SKM-1 (cell line): ENCODE measurements at regions not wholly inside any gene's neighbourhood (a gene's known extent, or its start where the extent isn't known, plus 50 kb on each side); places are given as distances from the start of the nearest gene placed in this dataset.
"Not testable (repeated sequence)": the region's sequence is repeated elsewhere in the genome, so short reads cannot be mapped to it uniquely, and the experiment has no call there.

Source experiments
- DNase-seq: peaks from one replicate; lab custom pipeline; 2025; ENCODE audit not compliant: unreplicated experiment; lab: John Stamatoyannopoulos, UW

GRCh38 chr9:82115900-82116299 is 127.3 kb downstream of the SPATA31D1 start:
- no peak for DNase-seq

DNA sequence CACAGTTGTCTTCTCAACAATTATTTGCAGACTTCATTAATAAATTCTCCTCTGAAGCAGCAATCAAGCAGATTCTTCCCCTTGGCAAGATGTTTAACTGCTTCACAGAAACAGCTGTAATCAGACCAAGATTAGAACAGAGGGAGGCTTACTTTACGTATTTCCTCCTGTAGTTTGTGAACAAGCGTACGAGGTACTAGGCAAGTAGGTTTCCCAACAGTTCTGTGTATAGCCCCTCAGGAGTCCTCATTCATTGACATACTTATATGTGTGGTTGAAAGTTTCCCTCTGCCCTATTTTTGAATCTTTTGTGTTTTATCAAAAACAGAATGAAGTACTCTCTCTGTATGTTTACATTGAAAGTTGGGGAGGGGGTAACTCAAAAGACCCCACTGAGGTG is 128.0 kb downstream of the SPATA31D1 start:
- DNase-seq = no peak

GRCh38 chr9:82117026-82117811 is 128.6 kb downstream of the SPATA31D1 start:
- DNase-seq = no peak

DNA sequence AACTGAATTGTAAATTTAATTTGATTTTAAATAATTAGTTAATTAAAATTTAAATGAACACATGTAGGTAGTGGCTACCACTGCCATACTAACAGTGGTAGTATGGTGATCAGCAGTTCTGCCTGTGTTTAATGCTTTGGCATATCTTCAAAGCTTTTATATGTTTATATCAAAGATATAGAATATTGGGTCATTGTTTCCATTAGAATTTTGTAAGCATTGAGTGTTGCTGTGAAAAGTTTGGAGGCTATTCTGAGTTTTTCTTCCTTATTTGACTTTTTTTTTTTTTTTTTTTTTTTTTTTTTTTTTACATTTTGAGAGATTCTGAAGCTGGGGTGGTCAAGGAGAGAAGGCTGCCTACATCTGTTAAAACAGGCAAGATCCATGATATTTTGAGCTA is 134.2 kb downstream of the SPATA31D1 start:
- DNase-seq = no peak

GRCh38 chr9:82124090-82124489 is 135.5 kb downstream of the SPATA31D1 start:
- DNase-seq = no peak

DNA sequence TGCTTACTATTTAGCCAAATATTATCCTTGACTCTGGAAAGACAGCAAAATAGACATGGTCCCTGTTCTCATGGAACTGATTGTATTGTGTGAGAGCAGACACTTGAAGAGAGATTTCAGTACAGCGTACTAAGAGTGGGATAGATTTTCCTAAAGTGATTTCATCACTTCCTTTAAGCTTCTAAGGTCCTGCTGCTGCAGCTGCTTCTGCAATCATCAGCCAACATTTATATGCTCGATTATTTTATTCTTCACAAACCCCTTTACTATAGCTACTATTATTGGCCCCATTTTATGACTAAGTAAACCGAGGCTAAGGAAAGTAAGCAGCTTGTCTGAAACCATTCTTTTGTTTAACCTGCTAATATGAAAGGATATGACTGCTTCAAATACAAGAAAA is 137.7 kb downstream of the SPATA31D1 start:
- no peak for DNase-seq

GRCh38 chr9:82127465-82127864 is 138.9 kb downstream of the SPATA31D1 start:
- no peak for DNase-seq

DNA sequence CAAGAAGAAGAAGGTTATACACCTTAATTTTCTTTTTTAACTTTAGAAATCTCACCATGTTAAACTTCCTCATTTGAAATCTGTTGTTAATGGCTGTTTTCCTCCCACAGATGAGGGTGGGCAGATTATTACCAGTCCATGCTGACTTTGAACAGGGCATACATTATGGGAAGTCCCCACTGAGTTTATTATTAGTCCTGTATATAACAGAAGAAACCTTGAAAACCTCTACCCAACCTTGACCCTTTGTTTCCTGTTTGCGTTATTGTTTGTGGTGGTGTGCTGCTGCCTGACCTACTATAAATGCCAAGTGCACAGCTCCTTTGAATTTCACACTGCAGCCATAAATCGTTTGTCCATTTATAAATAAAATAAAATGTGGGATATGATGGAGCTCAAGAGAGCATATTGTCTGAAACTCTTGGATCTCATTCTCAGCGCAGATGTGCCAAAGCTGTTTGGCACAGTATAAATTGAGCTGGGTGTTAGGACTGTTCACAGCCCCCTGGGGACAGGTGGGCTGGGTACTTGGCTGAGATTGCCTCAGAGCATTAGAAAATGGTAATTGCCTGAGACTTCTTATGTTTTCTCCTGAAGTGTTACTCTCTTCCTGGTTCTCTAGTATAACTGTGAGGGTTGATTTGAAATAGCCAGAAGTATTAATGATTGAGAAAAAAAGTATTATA is 139.6 kb downstream of the SPATA31D1 start:
- DNase-seq = no peak

DNA sequence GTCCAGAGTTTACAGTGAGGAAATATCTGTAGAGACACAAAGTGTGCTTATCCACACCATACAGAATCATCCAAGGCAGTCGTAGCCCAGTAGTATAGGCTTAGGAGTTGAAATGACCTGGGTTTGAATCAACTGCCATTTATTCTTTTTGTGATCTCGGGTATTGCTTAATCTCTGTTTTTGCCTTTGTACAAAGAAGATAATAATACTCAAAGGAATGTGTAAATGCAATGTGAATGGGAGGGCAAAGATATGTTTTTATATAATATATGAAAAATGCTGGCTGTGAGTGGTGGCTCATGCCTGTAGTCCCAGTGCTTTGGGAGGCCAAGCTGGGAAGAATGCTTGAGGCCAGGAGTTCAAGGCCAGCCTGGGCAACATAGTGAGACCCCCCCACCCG is 141.1 kb downstream of the SPATA31D1 start:
- DNase-seq = no peak

- no peak for DNase-seq
These were observed 141.9 kb downstream of the SPATA31D1 start for GRCh38 chr9:82130331-82131042.

DNA sequence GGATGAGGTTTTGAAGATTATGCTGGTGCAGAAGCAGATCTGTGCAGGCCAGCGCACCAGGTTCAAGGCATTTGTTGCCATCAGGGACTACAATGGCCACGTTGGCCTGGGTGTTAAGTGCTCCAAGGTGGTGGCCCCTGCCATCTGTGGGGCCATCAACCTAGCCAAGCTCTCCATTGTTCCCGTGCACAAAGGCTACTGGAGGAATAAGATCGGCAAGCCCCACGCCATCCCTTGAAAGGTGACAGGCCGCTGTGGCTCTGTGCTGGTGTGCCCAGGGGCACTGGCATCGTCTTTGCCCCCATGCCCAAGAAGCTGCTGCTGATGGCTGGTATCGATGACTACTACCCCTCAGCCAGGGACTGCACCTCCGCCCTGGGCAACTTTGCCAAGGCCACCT is 142.5 kb downstream of the SPATA31D1 start:
- no peak for DNase-seq

- DNase-seq = no peak
These were observed 143.5 kb downstream of the SPATA31D1 start for GRCh38 chr9:82132024-82132423.

- no peak for DNase-seq
These were observed 145.4 kb downstream of the SPATA31D1 start for GRCh38 chr9:82134010-82134409.

- no peak for DNase-seq
These were observed 146.5 kb downstream of the SPATA31D1 start for GRCh38 chr9:82135106-82135505.

DNA sequence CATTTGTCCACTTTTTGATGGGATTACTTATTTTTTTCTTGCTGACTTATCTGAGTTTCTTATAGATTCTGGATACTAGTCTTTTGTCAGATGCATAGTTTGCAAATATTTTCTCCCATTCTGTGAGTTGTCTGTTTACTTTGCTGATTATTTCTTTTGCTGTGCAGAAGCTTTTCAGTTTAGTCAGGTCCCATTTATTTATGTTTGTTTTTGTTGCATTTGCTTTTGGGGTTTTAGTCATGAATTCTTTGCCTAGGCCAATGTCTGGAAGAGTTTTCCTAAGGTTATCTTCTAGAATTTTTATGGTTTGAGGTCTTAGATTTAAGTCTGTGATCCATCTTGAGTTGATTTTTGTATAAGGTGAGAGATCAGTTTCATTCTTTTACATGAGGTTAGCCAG is 149.5 kb downstream of the SPATA31D1 start:
- not testable (repeated sequence) for DNase-seq

DNA sequence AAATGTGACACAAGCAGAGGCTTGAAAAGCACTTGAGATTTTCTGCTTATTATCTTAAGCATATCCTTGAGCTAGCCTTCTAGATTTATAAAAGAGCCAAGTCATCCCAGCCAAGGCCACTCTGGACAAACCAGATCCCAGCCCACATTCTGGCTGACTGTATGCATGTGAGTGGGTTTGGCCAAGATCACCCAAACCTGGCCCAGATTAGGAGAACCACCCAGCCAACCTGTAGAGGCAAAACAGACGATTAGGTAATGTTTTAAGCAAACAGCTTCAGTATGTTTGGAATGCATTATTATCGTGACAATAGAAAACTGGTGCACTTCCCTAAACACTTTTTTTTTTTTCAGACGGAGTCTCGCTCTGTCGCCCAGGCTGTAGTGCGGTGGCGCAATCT is 151.9 kb downstream of the SPATA31D1 start:
- no peak for DNase-seq

- DNase-seq = no peak
These were observed 156.2 kb downstream of the SPATA31D1 start for GRCh38 chr9:82144803-82145202.

- no peak for DNase-seq
These were observed 158.1 kb downstream of the SPATA31D1 start for GRCh38 chr9:82146677-82147076.

DNA sequence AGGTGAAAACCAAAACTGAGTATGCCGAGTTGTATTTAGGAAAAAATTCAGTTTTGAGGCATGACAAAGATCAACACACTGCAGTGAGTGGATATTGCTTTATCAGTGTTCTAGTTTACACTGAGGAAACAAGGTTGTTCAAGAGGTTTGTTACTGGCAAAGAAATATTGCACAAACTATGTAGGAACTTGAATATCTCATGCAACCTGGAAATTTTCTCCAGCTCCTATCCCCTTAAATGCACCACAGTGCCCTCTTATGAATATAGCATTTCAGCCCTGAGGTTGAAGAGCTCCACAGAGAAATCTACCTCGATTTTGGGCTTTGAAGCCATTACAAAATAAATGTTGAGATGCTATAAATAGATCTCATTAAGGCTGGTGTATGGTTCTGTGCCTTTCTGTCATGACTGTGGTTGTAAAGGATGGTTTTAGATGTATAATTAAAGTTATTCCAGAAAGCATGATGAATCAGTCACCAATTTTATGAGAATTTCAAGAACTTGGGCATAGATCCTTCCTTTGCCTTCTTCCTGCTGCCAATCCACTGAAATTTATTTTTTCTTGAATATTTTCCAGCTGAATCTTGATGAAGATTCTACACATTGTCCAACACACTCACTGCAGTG is 159.3 kb downstream of the SPATA31D1 start:
- no peak for DNase-seq

DNA sequence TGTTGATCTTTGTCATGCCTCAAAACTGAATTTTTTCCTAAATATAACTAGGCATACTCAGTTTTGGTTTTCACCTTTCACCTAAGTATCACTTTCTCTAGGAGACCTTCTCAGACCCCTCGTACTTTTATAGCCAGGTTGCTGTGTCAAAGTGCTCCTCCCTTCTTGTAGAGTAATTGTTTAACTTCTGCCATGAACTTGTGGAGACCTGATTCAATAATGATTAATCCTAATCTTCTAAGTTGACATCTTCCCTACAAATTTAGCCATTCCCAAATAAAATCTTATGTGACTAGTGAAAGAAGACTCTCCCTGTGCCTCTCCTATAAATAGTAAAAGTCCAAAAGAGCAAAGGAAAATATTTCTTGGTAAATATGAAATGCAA is 159.8 kb downstream of the SPATA31D1 start:
- DNase-seq = no peak

DNA sequence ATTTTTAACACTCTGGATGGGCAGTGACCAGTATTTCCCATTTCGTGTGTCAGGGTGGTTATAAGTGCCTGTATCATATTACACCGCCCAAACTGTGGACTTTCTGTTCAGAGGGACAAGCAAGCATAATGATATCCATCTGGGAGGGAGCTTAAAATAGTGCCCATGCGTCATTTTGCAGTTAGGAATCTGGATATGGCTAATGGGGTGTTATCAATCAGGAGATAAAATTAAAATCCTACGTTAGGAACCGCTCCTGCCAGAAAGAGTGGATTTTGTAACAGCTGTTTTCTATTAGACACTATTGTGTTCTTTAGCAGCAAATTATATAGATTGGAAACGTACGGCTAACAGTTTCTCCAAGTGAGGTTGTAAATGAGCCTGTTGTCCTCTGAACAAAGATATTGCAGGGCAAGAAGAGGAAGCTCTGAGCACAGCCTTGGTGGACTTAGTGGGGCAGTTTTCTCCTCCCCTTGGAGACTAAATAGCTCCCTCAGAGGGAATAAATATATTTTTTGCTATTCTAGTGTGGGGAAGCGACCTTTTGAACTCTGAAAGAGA is 160.4 kb downstream of the SPATA31D1 start:
- DNase-seq = no peak
